MM.1S (cell line): ENCODE measurements at regions not wholly inside any gene's neighbourhood (a gene's known extent, or its start where the extent isn't known, plus 50 kb on each side); places are given as distances from the start of the nearest gene placed in this dataset.

Experiments
- DNase-seq: peaks from one replicate; pipeline ENCODE4 v3.0.0-alpha.2; 2015
- H2AFZ ChIP-seq: fragments of 300-600 bp; sonication (generic); 2 replicates; pipeline ENCODE4 v1.6.0; 2016; ENCODE audit warnings: antibody characterized with exemption, low read length
- H3F3A ChIP-seq: fragments of 300-600 bp; sonication (generic); 2 replicates; pipeline ENCODE4 v1.6.1; 2016; ENCODE audit warnings: mild to moderate bottlenecking, antibody characterized with exemption, low read length, moderate library complexity, mixed read lengths; ENCODE audit not compliant: insufficient read depth
- H3K27ac ChIP-seq: fragments of 300-600 bp; sonication (generic); 2 replicates; pipeline ENCODE4 v1.5.1; 2016; ENCODE audit warnings: mild to moderate bottlenecking, low read length
- H3K27me3 ChIP-seq: fragments of 300-600 bp; sonication (generic); replicated peaks from 2 replicates; pipeline ENCODE4 v1.6.0; 2016; ENCODE audit warnings: low read length; ENCODE audit not compliant: insufficient read depth
- H3K36me3 ChIP-seq: fragments of 300-600 bp; sonication (generic); replicated peaks from 2 replicates; pipeline ENCODE4 v1.6.1; 2016; ENCODE audit warnings: mild to moderate bottlenecking, low read length, mixed read lengths; ENCODE audit not compliant: insufficient read depth
- H3K4me1 ChIP-seq: fragments of 300-600 bp; sonication (generic); 2 replicates; pipeline ENCODE4 v1.6.1; 2016; ENCODE audit warnings: low read length, mixed read lengths
- H3K4me2 ChIP-seq: fragments of 300-600 bp; sonication (generic); 2 replicates; pipeline ENCODE4 v1.6.0; 2016; ENCODE audit warnings: low read depth, low read length
- H3K4me3 ChIP-seq: fragments of 300-600 bp; sonication (generic); 2 replicates; pipeline ENCODE4 v1.5.1; 2016; ENCODE audit warnings: low read length, mixed read lengths
- H3K79me2 ChIP-seq: fragments of 300-600 bp; sonication (generic); 2 replicates; pipeline ENCODE4 v1.6.1; 2016; ENCODE audit warnings: mixed run types, low read length, mixed read lengths
- H3K9ac ChIP-seq: fragments of 300-600 bp; sonication (generic); 2 replicates; pipeline ENCODE4 v1.6.1; 2016; ENCODE audit warnings: low read length, mixed read lengths
- H3K9me2 ChIP-seq: fragments of 300-600 bp; sonication (generic); replicated peaks from 2 replicates; pipeline ENCODE4 v1.6.1; 2016; ENCODE audit warnings: mild to moderate bottlenecking, low read length, mixed read lengths; ENCODE audit not compliant: insufficient read depth
- H3K9me3 ChIP-seq: fragments of 300-600 bp; sonication (generic); replicated peaks from 2 replicates; pipeline ENCODE4 v1.6.1; 2016; ENCODE audit warnings: mild to moderate bottlenecking, low read length, mixed read lengths; ENCODE audit not compliant: insufficient read depth
- H4K20me1 ChIP-seq: fragments of 300-600 bp; sonication (generic); 2 replicates; pipeline ENCODE4 v1.6.1; 2016; ENCODE audit warnings: mild to moderate bottlenecking, low read length, moderate library complexity, mixed read lengths; ENCODE audit not compliant: insufficient read depth
- CTCF ChIP-seq: fragments of 300-600 bp; sonication (generic); IDR thresholded peaks from 2 replicates; pipeline ENCODE4 v1.5.1; 2016; ENCODE audit warnings: antibody characterized with exemption, low read length, mixed read lengths
- EZH2 ChIP-seq: fragments of 300-600 bp; sonication (generic); optimal IDR thresholded peaks from 2 replicates; pipeline ENCODE3; 2017; ENCODE audit warnings: low read depth, mild to moderate bottlenecking, antibody characterized with exemption, low read length, mixed read lengths
- EZH2phosphoT487 ChIP-seq: fragments of 300-600 bp; sonication (generic); IDR thresholded peaks from 2 replicates; pipeline ENCODE4 v1.6.1; 2018; ENCODE audit warnings: antibody characterized with exemption, low read length

GRCh38 chr3:152558386-152558785 is 276.5 kb upstream of the P2RY1 start:
- Histone ChIP-seq H3K9me3 (no peaks in the 10 kb centered on the region), H3K27ac (no peak overlapping the region), H3F3A (no peaks in the 10 kb centered on the region), H3K9me2 (no peaks in the 10 kb centered on the region), H3K9ac (no peak overlapping the region), H3K4me2 (no peak overlapping the region), H3K36me3 (no peaks in the 10 kb centered on the region), H4K20me1 (no peaks in the 10 kb centered on the region), H2AFZ (no peak overlapping the region), H3K27me3 (no peaks in the 10 kb centered on the region), H3K4me3 (no peak overlapping the region), H3K4me1 (no peaks in the 10 kb centered on the region), H3K79me2 (no peaks in the 10 kb centered on the region)
- TF ChIP-seq EZH2: no peak
- no peak for TF ChIP-seq EZH2phosphoT487
- TF ChIP-seq CTCF: no peak
- no peak for DNase-seq

- H3K4me2 ChIP-seq: no peak overlapping the region
- H3K4me3 ChIP-seq: no peak overlapping the region
- no peaks in the 10 kb centered on the region for H3K79me2 ChIP-seq
- no peaks in the 10 kb centered on the region for H3K9me2 ChIP-seq
- no peaks in the 10 kb centered on the region for H3K27me3 ChIP-seq
- no peaks in the 10 kb centered on the region for H3K9me3 ChIP-seq
- no peak overlapping the region for H3K9ac ChIP-seq
- no peak overlapping the region for H2AFZ ChIP-seq
- no peak for DNase-seq
- H3K36me3 ChIP-seq: no peaks in the 10 kb centered on the region
- no peaks in the 10 kb centered on the region for H3K4me1 ChIP-seq
- TF ChIP-seq EZH2phosphoT487 (no peak), CTCF (no peak), EZH2 (no peak)
- H3K27ac ChIP-seq: no peak overlapping the region
- H3F3A ChIP-seq: no peaks in the 10 kb centered on the region
- H4K20me1 ChIP-seq: no peaks in the 10 kb centered on the region
Measured at GRCh38 chr3:152559246-152559645, 275.7 kb upstream of the P2RY1 start.

GRCh38 chr3:152564459-152564858 is 270.5 kb upstream of the P2RY1 start:
- H3K9me2 ChIP-seq: no peaks in the 10 kb centered on the region
- no peaks in the 10 kb centered on the region for H3K4me1 ChIP-seq
- no peaks in the 10 kb centered on the region for H3K27me3 ChIP-seq
- H3K9ac ChIP-seq: no peak overlapping the region
- H2AFZ ChIP-seq: no peak overlapping the region
- no peaks in the 10 kb centered on the region for H3F3A ChIP-seq
- no peak for TF ChIP-seq EZH2
- TF ChIP-seq CTCF: no peak
- TF ChIP-seq EZH2phosphoT487: no peak
- H3K79me2 ChIP-seq: no peaks in the 10 kb centered on the region
- H3K9me3 ChIP-seq: no peaks in the 10 kb centered on the region
- H3K4me2 ChIP-seq: no peak overlapping the region
- H3K27ac ChIP-seq: no peak overlapping the region
- H4K20me1 ChIP-seq: no peaks in the 10 kb centered on the region
- H3K4me3 ChIP-seq: no peak overlapping the region
- no peaks in the 10 kb centered on the region for H3K36me3 ChIP-seq
- no peak for DNase-seq
